ENCODE measurements at regions not wholly inside any gene's neighbourhood (a gene's known extent, or its start where the extent isn't known, plus 50 kb on each side); places are given as distances from the start of the nearest gene placed in this dataset.

- DNase-seq (ENCODE audit: low read depth), result no peak
- TF ChIP-seq CTCF (IDR thresholded peaks at IDR 0.05; ENCODE audit: low read length, missing control alignments), result no peak
- no peak overlapping the region for H3K4me3 ChIP-seq (replicated peaks; ENCODE audit: low read depth, low read length)
These were observed 150.2 kb downstream of the HMHB1 start for GRCh38 chr5:143962201-143962600.

GRCh38 chr5:143964919-143965318, 153.0 kb downstream of the HMHB1 start:
- no peak for DNase-seq (ENCODE audit: low read depth)
- H3K4me3 ChIP-seq (replicated peaks; ENCODE audit: low read depth, low read length), result no peak overlapping the region
- TF ChIP-seq CTCF (IDR thresholded peaks at IDR 0.05; ENCODE audit: low read length, missing control alignments), result no peak

- DNase-seq (ENCODE audit: low read depth), result no peak
- no peak for TF ChIP-seq CTCF (IDR thresholded peaks at IDR 0.05; ENCODE audit: low read length, missing control alignments)
These were observed 154.3 kb downstream of the HMHB1 start for GRCh38 chr5:143966280-143966679.

GRCh38 chr5:143968071-143968878, 156.3 kb downstream of the HMHB1 start:
- no peak overlapping the region for H3K4me3 ChIP-seq (replicated peaks; ENCODE audit: low read depth, low read length)
- TF ChIP-seq CTCF (IDR thresholded peaks at IDR 0.05; ENCODE audit: low read length, missing control alignments), result peak; percentile 44
- DNase-seq (ENCODE audit: low read depth), result peak; percentile 65

More at GRCh38 chr5:143966280-143966679, 154.3 kb downstream of the HMHB1 start:
- no peak overlapping the region for H3K4me3 ChIP-seq (replicated peaks; ENCODE audit: low read depth, low read length)

- TF ChIP-seq CTCF (IDR thresholded peaks at IDR 0.05; ENCODE audit: low read length, missing control alignments), result no peak
- H3K4me3 ChIP-seq (replicated peaks; ENCODE audit: low read depth, low read length), result no peak overlapping the region
- no peak for DNase-seq (ENCODE audit: low read depth)
These were observed 158.2 kb downstream of the HMHB1 start for GRCh38 chr5:143970159-143970558.

- H3K4me3 ChIP-seq (replicated peaks; ENCODE audit: low read depth, low read length), result no peak overlapping the region
- no peak for TF ChIP-seq CTCF (IDR thresholded peaks at IDR 0.05; ENCODE audit: low read length, missing control alignments)
- DNase-seq (ENCODE audit: low read depth), result no peak
These were observed 160.1 kb downstream of the HMHB1 start for GRCh38 chr5:143972068-143972467.

- no peak overlapping the region for H3K4me3 ChIP-seq (replicated peaks; ENCODE audit: low read depth, low read length)
- no peak for DNase-seq (ENCODE audit: low read depth)
- TF ChIP-seq CTCF (IDR thresholded peaks at IDR 0.05; ENCODE audit: low read length, missing control alignments), result no peak
These were observed 164.1 kb downstream of the HMHB1 start for GRCh38 chr5:143976055-143976454.

All from fibroblast of pulmonary artery (primary cell).